ENCODE measurements at regions not wholly inside any gene's neighbourhood (a gene's known extent, or its start where the extent isn't known, plus 50 kb on each side); places are given as distances from the start of the nearest gene placed in this dataset.

DNA sequence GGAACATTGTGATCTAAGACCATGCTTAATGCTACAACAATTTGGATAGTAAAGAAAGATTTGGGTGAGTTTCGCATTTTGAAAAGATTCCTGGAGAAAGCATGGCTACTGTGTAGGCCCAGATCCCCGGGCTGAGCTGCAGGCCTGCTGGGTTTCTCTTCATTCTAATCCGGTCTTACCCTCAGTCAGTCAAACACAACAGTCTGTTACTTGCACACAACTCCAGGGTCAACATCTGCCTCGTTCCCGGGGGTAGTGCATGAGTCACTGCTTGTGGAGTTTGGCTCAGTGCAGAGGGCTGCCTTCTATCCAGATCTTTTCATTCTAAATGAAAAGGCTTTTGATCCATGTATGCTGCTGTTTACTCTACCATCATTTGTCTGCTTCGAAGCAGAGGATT, 60.4 kb upstream of the SEL1L start:
- Histone ChIP-seq H3K9me3 (replicated peaks; ENCODE audit: control insufficient read depth, insufficient read depth, low read length) (peaks cover 2% of the 10 kb centered on the region), H2AFZ (ENCODE audit: low read depth, low read length) (no peak overlapping the region), H3K36me3 (ENCODE audit: control insufficient read depth in 2 of 2, extremely low read depth in 1 of 2, insufficient read depth in 2 of 2, low read length in 2 of 2) (no peaks in the 10 kb centered on the region), H3K27me3 (ENCODE audit: control insufficient read depth in 2 of 2, insufficient read depth in 2 of 2, low read length in 2 of 2) (no peaks in the 10 kb centered on the region), H3K4me2 (ENCODE audit: insufficient read depth, low read length) (no peak overlapping the region), H4K20me1 (replicated peaks; ENCODE audit: control insufficient read depth, extremely low read depth, insufficient read depth, low read length) (no peaks in the 10 kb centered on the region), H3K4me1 (ENCODE audit: control insufficient read depth, extremely low read depth, insufficient read depth, low read length) (no peaks in the 10 kb centered on the region), H3K9me1 (replicated peaks; ENCODE audit: control insufficient read depth, extremely low read depth, insufficient read depth, low read length) (no peaks in the 10 kb centered on the region), H3K4me3 (replicated peaks in 1 of 3; ENCODE audit: insufficient read depth in 1 of 3, low read depth in 1 of 3, low read length in 3 of 3) (no peak overlapping the region), H3K27ac (ENCODE audit: insufficient read depth, low read depth, low read length) (no peak overlapping the region), H3K9ac (replicated peaks; ENCODE audit: extremely low read depth, insufficient read depth, low read length) (no peak overlapping the region), H3K79me2 (ENCODE audit: control insufficient read depth, insufficient read depth, low read length) (no peaks in the 10 kb centered on the region)
- no peak for TF ChIP-seq POLR2AphosphoS5 (IDR thresholded peaks at IDR 0.05; ENCODE audit: insufficient read depth, low read depth, low read length)
- TF ChIP-seq MYC (IDR thresholded peaks at IDR 0.05; ENCODE audit: low read depth, low read length) = no peak
- TF ChIP-seq GATA2 (IDR thresholded peaks at IDR 0.05; ENCODE audit: insufficient read depth, insufficient read length, low read depth, low read length) = no peak
- TF ChIP-seq EZH2 (IDR thresholded peaks at IDR 0.05; ENCODE audit: borderline replicate concordance, low read depth, low read length, severe bottlenecking) = no peak
- no peak for TF ChIP-seq FOS (IDR thresholded peaks at IDR 0.05; ENCODE audit: borderline replicate concordance, insufficient read depth, low read length)
- TF ChIP-seq JUN (IDR thresholded peaks at IDR 0.05; ENCODE audit: borderline replicate concordance, insufficient read depth, insufficient read length, low read depth) = no peak
- TF ChIP-seq, protein P1, sequence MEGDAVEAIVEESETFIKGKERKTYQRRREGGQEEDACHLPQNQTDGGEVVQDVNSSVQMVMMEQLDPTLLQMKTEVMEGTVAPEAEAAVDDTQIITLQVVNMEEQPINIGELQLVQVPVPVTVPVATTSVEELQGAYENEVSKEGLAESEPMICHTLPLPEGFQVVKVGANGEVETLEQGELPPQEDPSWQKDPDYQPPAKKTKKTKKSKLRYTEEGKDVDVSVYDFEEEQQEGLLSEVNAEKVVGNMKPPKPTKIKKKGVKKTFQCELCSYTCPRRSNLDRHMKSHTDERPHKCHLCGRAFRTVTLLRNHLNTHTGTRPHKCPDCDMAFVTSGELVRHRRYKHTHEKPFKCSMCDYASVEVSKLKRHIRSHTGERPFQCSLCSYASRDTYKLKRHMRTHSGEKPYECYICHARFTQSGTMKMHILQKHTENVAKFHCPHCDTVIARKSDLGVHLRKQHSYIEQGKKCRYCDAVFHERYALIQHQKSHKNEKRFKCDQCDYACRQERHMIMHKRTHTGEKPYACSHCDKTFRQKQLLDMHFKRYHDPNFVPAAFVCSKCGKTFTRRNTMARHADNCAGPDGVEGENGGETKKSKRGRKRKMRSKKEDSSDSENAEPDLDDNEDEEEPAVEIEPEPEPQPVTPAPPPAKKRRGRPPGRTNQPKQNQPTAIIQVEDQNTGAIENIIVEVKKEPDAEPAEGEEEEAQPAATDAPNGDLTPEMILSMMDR (IDR thresholded peaks at IDR 0.05; ENCODE audit: extremely low read depth in 1 of 2, insufficient read depth in 1 of 2, low read depth in 1 of 2, low read length in 2 of 2) = no peak
- no peak for TF ChIP-seq POLR2A (IDR thresholded peaks at IDR 0.05; ENCODE audit: low read depth, low read length)
- TF ChIP-seq, protein P2, sequence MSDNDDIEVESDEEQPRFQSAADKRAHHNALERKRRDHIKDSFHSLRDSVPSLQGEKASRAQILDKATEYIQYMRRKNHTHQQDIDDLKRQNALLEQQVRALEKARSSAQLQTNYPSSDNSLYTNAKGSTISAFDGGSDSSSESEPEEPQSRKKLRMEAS (IDR thresholded peaks at IDR 0.05; ENCODE audit: insufficient read depth, insufficient read length) = no peak
- POLR2A ChIA-PET = no interaction called here
- BruUV-seq (replicated peaks) = no TSS peak
- intact Hi-C loops (cut with micrococcal nuclease) = no loop called here
- DNase-seq (ENCODE audit: low read depth, low spot score) (no peak), FAIRE-seq (no peak)
- dilution Hi-C loops (cut with MboI; ENCODE audit: extremely low pct_ligation_motif_present, low sequenced_read_pairs) = no loop called here
- CTCF ChIA-PET = no interaction called here
